C1 segment of cervical spinal cord (tissue), 14 donors: ENCODE measurements at regions not wholly inside any gene's neighbourhood (a gene's known extent, or its start where the extent isn't known, plus 50 kb on each side); places are given as distances from the start of the nearest gene placed in this dataset.
A peak's percentile ranks its signal among the peaks of the same experiment; 100 is the strongest.

Source experiments
- DNase-seq, 14 donors: peaks; one replicate each; lab custom pipeline; 2025; lab: John Stamatoyannopoulos, UW

- no peak for DNase-seq
Measured at GRCh38 chr6:168157272-168158212, 78.5 kb upstream of the FRMD1 start.

DNA sequence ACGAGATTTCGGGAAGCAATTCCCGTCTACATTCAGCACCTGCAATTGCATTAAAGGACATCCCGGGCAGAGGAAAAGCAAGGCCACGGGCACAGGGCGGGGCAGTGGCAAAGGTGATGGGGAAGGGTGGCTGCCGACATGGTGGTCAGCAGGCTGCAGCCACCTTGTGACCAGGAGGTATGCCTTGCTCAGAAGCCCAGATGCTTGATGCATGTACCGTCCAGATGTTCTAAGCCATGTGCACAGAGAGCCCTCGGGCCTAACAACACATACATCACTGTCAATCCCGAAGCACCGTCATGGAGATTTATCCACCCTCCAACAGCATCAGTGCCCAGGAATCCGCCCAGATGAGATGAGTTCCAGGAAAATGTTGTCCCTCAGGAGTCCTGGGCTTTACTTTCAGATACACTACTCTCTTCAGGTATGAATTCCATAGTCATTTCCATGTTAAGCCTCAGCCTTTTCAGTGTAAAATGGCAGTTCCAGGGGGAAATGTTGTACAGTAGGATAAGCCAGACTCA is 77.8 kb upstream of the FRMD1 start:
- DNase-seq: no peak

DNA sequence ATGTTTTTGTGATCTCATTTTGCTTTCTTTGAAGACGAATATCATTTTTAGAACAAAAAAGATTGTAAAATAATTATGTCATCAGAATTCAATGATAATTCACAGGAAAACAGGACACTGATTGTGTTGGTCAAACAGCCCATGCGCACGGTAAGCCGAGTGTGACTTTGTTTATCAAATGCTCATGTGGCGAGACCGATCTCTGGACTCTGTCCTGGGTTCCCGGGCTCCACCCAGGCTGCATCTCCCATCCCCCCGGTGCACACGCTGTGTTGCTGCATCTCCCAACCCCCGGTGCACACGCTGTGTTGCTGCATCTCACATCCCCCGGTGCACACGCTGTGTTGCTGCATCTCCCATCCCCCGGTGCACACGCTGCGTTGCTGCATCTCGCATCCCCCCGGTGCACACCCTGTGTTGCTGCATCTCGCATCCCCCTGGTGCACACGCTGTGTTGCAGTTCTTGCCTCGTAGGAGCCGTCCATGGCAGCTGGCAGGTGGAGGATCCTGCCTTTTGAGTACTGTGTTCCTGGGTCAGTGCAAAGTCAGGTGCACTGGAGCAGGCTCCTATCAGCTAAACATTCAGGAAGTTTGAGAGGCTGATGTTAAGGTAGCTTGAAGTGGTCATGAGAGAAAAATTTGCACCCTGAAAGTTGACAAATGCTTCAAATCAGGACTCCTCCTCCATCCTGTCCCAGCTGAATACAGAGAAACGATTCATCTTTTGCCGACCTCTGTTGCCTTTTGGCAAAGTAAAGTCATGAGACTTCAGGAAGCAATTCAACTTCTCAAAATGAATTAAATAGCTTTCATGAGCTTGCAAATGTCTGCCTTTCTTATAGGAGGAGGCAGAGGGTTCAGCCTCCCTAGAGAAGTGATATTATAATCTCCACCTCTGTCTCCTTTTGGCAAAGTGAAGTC is 77.1 kb upstream of the FRMD1 start:
- DNase-seq: no peak

- no peak for DNase-seq
Measured at GRCh38 chr6:168155193-168155592, 76.2 kb upstream of the FRMD1 start.

- no peak for DNase-seq
Measured at GRCh38 chr6:168154263-168154917, 75.4 kb upstream of the FRMD1 start.

DNA sequence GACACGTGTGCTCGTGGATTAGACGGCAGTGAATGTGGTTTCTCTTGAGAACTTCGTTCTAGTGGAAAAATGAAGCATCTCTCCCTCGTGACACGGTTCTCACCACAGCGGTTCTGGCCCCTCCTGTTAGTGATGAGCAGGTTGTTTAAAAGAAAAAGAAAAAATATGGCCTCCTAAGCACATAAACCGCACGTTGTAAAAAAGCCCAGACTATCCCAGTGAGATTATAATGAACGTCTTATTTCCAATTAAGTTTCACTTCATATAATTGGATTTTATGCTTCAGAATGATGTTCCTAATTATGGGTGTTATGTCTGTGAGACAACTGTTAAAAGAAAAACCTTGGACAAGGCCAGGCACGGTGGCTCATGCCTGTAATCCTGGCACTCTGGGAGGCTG is 74.5 kb upstream of the FRMD1 start:
- no peak for DNase-seq

- no peak for DNase-seq
Measured at GRCh38 chr6:168152980-168153379, 74.0 kb upstream of the FRMD1 start.

GRCh38 chr6:168152306-168152963 is 73.4 kb upstream of the FRMD1 start:
- DNase-seq: no peak

GRCh38 chr6:168150551-168151320 is 71.7 kb upstream of the FRMD1 start:
- DNase-seq: peak in 1 of 14 donors; percentile 3

DNA sequence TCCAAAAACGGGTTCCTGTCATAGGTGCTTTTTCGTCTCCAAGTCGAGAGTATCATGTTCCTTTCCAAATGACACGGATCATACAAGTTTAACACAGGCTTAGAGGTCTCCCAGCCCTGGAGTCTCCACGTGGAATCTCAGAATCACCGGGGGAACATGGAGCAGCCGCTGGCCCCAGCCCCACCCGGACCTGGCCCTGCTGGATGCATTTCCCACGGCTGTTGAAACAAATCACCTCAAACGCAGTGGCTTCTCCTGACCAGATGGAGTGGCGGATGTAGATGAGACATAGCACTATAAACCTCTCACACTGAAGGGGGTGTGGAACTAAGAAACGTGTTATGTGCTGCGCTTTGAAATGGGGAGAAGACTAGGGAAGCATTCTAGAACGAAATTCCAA is 70.0 kb upstream of the FRMD1 start:
- DNase-seq: no peak

DNA sequence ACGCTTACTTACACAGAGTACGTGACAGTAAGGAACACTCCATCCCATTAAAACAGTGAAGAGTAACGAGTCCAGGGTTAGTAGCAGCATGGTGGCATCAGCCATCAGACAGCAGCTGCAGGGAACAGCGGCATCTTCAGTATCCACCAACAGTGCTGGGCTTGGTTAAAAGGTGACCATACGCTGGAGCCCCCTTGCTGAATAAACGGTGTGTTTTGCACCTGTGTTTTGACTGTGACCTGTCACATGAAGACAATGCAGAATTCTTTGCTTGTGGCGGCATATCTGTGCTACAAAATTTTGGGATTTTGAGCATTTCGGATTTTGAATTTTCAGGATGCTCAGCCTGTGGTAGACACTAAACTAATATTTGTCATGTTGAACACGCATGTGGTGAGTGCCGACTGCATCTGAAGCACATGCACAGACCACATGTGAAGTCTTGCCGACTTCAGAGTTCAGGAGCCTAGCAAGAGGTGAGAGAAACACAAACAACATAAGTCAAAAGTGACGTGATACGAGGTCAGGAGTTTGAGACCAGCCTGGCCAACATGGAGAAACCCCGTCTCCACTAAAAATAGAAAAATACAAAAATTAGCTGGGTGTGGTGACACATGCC is 69.3 kb upstream of the FRMD1 start:
- DNase-seq: no peak

DNA sequence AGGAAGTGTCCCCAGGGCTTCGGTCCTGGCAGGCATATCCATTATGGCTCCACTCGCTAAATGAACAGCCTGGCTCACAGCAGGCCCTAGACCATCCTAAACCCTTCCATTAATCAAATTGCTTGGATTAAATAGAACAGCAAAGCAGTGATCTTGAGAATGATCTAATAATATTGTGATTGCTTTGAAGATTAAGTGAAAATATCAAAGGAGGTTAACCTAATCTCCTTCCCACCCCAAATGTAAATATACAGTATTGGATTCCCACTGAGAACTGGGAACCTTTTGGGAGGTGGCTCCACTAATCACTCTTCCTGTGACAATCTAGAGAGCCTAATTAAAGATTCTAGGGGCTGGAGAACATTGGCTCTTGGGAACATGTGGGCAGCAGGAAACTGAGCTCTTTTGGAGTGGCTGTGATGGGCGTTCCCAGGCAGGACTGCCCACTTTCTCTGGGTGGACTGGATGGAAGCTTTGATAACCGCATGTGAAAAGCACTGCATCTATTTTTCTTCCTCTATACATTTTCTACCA is 68.3 kb upstream of the FRMD1 start:
- no peak for DNase-seq

- DNase-seq: no peak
Measured at GRCh38 chr6:168145747-168146596, 67.0 kb upstream of the FRMD1 start.

GRCh38 chr6:168139121-168139520 is 60.1 kb upstream of the FRMD1 start:
- DNase-seq: no peak

DNA sequence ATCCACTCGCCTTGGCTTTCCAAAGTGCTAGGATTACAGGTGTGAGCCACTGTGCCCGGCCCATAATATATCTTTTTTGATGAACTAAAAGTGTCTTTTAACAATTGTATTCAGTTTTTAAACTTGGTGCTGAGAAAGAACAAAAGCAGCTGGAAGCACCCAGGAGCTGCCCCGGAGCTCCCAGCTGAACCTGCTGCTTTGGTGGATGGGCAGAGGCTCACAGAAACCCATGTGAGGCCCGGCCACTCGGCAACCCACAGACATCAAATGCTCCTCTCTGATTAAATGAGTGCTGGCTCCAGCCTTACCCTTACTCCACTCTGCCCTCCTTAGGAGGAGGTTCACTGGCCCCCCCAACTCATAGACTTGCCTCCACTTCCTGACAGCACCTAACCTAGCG is 59.4 kb upstream of the FRMD1 start:
- no peak for DNase-seq

DNA sequence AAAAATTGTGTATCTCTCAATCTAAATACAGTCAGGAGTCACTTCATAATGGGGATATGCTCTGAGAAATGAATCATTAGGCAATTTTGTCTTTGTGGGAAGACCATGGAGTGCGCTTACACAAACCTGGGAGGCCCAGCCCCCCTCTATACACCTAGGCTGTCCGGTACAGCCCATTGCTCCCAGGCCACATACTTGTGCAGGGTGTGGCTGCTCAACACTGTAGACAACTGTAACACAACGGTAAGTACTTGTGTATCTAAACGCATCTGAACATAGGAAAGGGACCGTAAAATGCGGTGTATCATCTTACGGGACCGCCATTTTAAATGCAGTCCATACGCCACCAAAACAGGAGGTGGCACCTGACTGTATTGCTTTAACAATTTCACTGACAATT is 58.0 kb upstream of the FRMD1 start:
- no peak for DNase-seq

DNA sequence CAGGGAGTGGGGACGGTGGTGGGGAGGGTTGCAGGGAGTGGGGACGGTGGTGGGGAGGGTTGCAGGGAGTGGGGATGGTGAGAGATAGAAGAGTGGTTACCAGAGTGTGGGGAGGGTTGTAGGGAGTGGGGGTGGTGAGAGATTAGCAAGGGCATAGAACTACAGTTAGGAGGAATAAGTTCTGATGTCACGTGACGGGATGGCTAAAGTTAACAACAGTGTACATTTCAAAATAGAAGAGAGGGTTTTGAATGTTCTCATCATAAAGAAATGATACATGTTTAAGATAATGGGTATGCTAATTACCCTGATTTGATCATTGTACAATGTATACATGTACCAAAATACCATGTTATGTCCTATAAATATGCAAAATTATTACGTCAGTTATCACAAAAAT is 57.6 kb upstream of the FRMD1 start:
- DNase-seq: no peak

GRCh38 chr6:168136001-168136400 is 57.0 kb upstream of the FRMD1 start:
- no peak for DNase-seq
